GM19023 (cell line): ENCODE measurements at regions not wholly inside any gene's neighbourhood (a gene's known extent, or its start where the extent isn't known, plus 50 kb on each side); places are given as distances from the start of the nearest gene placed in this dataset.

Source experiments
- ATAC-seq: cut with Tn5 transposase; IDR thresholded peaks from one replicate; pipeline ENCODE4 v1.9.1; 2021; ENCODE audit warnings: mild to moderate bottlenecking, moderate library complexity; ENCODE audit not compliant: unreplicated experiment

GRCh38 chr9:108386032-108386431, 469.8 kb downstream of the ACTL7B start:
- ATAC-seq, result no peak

- ATAC-seq, result no peak
Observed at GRCh38 chr9:108383796-108384195, 472.0 kb downstream of the ACTL7B start.

GRCh38 chr9:108382310-108382709, 473.5 kb downstream of the ACTL7B start:
- no peak for ATAC-seq

- no peak for ATAC-seq
Observed at GRCh38 chr9:108377881-108378280, 477.9 kb downstream of the ACTL7B start.

GRCh38 chr9:108377382-108377781, 478.4 kb downstream of the ACTL7B start:
- no peak for ATAC-seq

GRCh38 chr9:108376140-108376539, 479.6 kb downstream of the ACTL7B start:
- ATAC-seq, result no peak

GRCh38 chr9:108374626-108375025, 481.2 kb downstream of the ACTL7B start:
- no peak for ATAC-seq

- ATAC-seq, result no peak
Observed at GRCh38 chr9:108367188-108367587, 488.6 kb downstream of the ACTL7B start.

GRCh38 chr9:108363311-108363710, 492.5 kb downstream of the ACTL7B start:
- no peak for ATAC-seq

GRCh38 chr9:108360304-108360703, 495.5 kb downstream of the ACTL7B start:
- ATAC-seq, result no peak

GRCh38 chr9:108356806-108357205, 499.0 kb downstream of the ACTL7B start:
- ATAC-seq, result no peak

- ATAC-seq, result no peak
Observed at GRCh38 chr9:108351571-108351970, 504.2 kb downstream of the ACTL7B start.

- no peak for ATAC-seq
Observed at GRCh38 chr9:108347463-108348188, 508.2 kb downstream of the ACTL7B start.

GRCh38 chr9:108345826-108346225, 510.0 kb downstream of the ACTL7B start:
- no peak for ATAC-seq

GRCh38 chr9:108339251-108339650, 516.5 kb downstream of the ACTL7B start:
- no peak for ATAC-seq

GRCh38 chr9:108336575-108336974, 519.2 kb downstream of the ACTL7B start:
- no peak for ATAC-seq

- no peak for ATAC-seq
Observed at GRCh38 chr9:108333530-108333983, 522.2 kb downstream of the ACTL7B start.

- ATAC-seq, result no peak
Observed at GRCh38 chr9:108331596-108331995, 524.2 kb downstream of the ACTL7B start.

- ATAC-seq, result no peak
Observed at GRCh38 chr9:108325406-108325805, 530.4 kb downstream of the ACTL7B start.

- no peak for ATAC-seq
Observed at GRCh38 chr9:108323615-108324014, 532.2 kb downstream of the ACTL7B start.

- ATAC-seq, result no peak
Observed at GRCh38 chr9:108322326-108323098, 533.3 kb downstream of the ACTL7B start.

- ATAC-seq, result no peak
Observed at GRCh38 chr9:108316630-108317029, 539.2 kb downstream of the ACTL7B start.
